Right lobe of liver (tissue), 4 donors: ENCODE measurements at regions not wholly inside any gene's neighbourhood (a gene's known extent, or its start where the extent isn't known, plus 50 kb on each side); places are given as distances from the start of the nearest gene placed in this dataset.

Experiments
- CTCF ChIP-seq, 4 donors: fragments of 200-600 bp in 3 of 4; fragments of 450-650 bp in 1 of 4; IDR thresholded peaks; one replicate each; pipeline versions ENCODE4 v1.5.1 to v1.8.0; 2016 to 2022; ENCODE audit warnings: antibody characterized with exemption in 4 of 4, mild to moderate bottlenecking in 2 of 4
- POLR2A ChIP-seq: fragments of 450-650 bp; IDR thresholded peaks from one replicate; pipeline ENCODE4 v1.6.1; 2017; ENCODE audit warnings: antibody characterized with exemption, mild to moderate bottlenecking
- donor health status: DM: no; HTN: no; CAD: no.
- donor health status: DM: no; HTN: no; CAD: no.
- donor health status: DM: no; HTN: yes; CAD: no.

- no peak for TF ChIP-seq CTCF (IDR thresholded peaks at IDR 0.05)
- no peak for TF ChIP-seq POLR2A
These were observed 150.3 kb downstream of the RASEF start for GRCh38 chr9:82912645-82913044.
